ENCODE measurements at regions not wholly inside any gene's neighbourhood (a gene's known extent, or its start where the extent isn't known, plus 50 kb on each side); places are given as distances from the start of the nearest gene placed in this dataset.
"Not testable (repeated sequence)": the region's sequence is repeated elsewhere in the genome, so short reads cannot be mapped to it uniquely, and the experiment has no call there.

- Histone ChIP-seq H3K27ac (no peak overlapping the region), H3K27me3 (no peaks in the 10 kb centered on the region), H3K4me3 (no peak overlapping the region), H3K9me3 (no peaks in the 10 kb centered on the region), H3K4me1 (no peaks in the 10 kb centered on the region), H3K36me3 (no peaks in the 10 kb centered on the region)
- DNase-seq, result no peak
- intact Hi-C loops (cut with DNase I), result no loop called here
- no peak for TF ChIP-seq CTCF (IDR thresholded peaks at IDR 0.05)
- ATAC-seq, result no peak
Observed at GRCh38 chr3:104939196-104939595, 427.5 kb upstream of the ALCAM start.

GRCh38 chr3:104941785-104942184 is 424.9 kb upstream of the ALCAM start:
- Histone ChIP-seq H3K9me3 (peaks cover 0 to 11% of the 10 kb centered on the region in 2 donors), H3K36me3 (no peaks in the 10 kb centered on the region), H3K4me3 (no peak overlapping the region), H3K27me3 (no peaks in the 10 kb centered on the region), H3K27ac (no peak overlapping the region), H3K4me1 (no peaks in the 10 kb centered on the region)
- peak; percentile 72 for ATAC-seq
- DNase-seq, result no peak
- intact Hi-C loops (cut with DNase I), result no loop called here
- TF ChIP-seq CTCF (IDR thresholded peaks at IDR 0.05), result no peak

- intact Hi-C loops (cut with DNase I), result no loop called here
- peaks cover 0 to 11% of the 10 kb centered on the region in 2 donors for H3K9me3 ChIP-seq
- H3K27me3 ChIP-seq, result no peaks in the 10 kb centered on the region
- no peaks in the 10 kb centered on the region for H3K4me1 ChIP-seq
- TF ChIP-seq CTCF (IDR thresholded peaks at IDR 0.05), result no peak
- H3K36me3 ChIP-seq, result no peaks in the 10 kb centered on the region
- DNase-seq (no peak), ATAC-seq (no peak)
- H3K27ac ChIP-seq, result no peak overlapping the region
- H3K4me3 ChIP-seq, result no peak overlapping the region
Observed at GRCh38 chr3:104943974-104944373, 422.7 kb upstream of the ALCAM start.

GRCh38 chr3:104947943-104948342 is 418.8 kb upstream of the ALCAM start:
- TF ChIP-seq CTCF (IDR thresholded peaks at IDR 0.05), result no peak
- DNase-seq (no peak), ATAC-seq (no peak)
- Histone ChIP-seq H3K36me3 (no peaks in the 10 kb centered on the region), H3K4me1 (no peaks in the 10 kb centered on the region), H3K9me3 (peaks cover 0 to 11% of the 10 kb centered on the region in 2 donors), H3K27ac (no peak overlapping the region), H3K27me3 (no peaks in the 10 kb centered on the region), H3K4me3 (no peak overlapping the region)
- intact Hi-C loops (cut with DNase I), result no loop called here

GRCh38 chr3:104949810-104950209 is 416.9 kb upstream of the ALCAM start:
- intact Hi-C loops (cut with DNase I); DNase-seq; ATAC-seq; H3K4me3 ChIP-seq; H3K4me1 ChIP-seq; H3K36me3 ChIP-seq; H3K27ac ChIP-seq; H3K27me3 ChIP-seq: not testable (repeated sequence)
- H3K9me3 ChIP-seq, result peaks cover 0 to 11% of the 10 kb centered on the region in 2 donors

GRCh38 chr3:104951426-104951825 is 415.3 kb upstream of the ALCAM start:
- Histone ChIP-seq H3K4me3 (no peak overlapping the region), H3K9me3 (peaks cover 0 to 1% of the 10 kb centered on the region in 2 donors), H3K4me1 (no peaks in the 10 kb centered on the region), H3K27me3 (no peaks in the 10 kb centered on the region), H3K36me3 (no peaks in the 10 kb centered on the region), H3K27ac (no peak overlapping the region)
- intact Hi-C loops (cut with DNase I), result no loop called here
- ATAC-seq (peak; percentile 32), DNase-seq (no peak)
- TF ChIP-seq CTCF (IDR thresholded peaks at IDR 0.05), result no peak

Data from left lung (tissue), 4 donors.